GM19239 (cell line): ENCODE measurements at regions not wholly inside any gene's neighbourhood (a gene's known extent, or its start where the extent isn't known, plus 50 kb on each side); places are given as distances from the start of the nearest gene placed in this dataset.

Experiments
- DNase-seq: peaks from one replicate; pipeline ENCODE4 v3.0.0; 2011; ENCODE audit warnings: low spot score; ENCODE audit not compliant: insufficient read length
- FAIRE-seq: peaks from 2 replicates; lab custom pipeline; 2011; peaks lifted over from hg19 to GRCh38; lab: Jason Lieb, UNC

- DNase-seq: no peak
- FAIRE-seq: peak; percentile 99
These were observed 99.0 kb upstream of the RUNX3 start for GRCh38 chr1:25028907-25029599.

DNA sequence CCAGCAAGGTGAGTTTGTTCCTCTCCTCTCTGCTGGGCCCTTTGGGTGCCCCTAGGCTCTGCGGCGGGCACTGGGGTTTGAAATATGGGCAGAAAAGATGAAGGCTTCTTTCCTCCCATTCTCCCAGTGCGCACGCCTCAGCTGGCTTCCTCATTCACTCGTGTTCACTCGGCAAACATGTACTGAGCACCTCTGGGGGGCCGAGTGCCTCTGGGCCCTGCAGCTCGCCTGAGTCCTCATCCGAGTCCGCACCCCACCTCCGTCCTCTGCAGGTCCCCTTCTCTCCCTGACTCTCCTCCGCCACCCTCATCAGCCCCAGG lies 98.5 kb upstream of the RUNX3 start:
- FAIRE-seq (no peak), DNase-seq (no peak)

GRCh38 chr1:25027822-25028586 lies 97.9 kb upstream of the RUNX3 start:
- no peak for DNase-seq
- peak; percentile 48 for FAIRE-seq

DNA sequence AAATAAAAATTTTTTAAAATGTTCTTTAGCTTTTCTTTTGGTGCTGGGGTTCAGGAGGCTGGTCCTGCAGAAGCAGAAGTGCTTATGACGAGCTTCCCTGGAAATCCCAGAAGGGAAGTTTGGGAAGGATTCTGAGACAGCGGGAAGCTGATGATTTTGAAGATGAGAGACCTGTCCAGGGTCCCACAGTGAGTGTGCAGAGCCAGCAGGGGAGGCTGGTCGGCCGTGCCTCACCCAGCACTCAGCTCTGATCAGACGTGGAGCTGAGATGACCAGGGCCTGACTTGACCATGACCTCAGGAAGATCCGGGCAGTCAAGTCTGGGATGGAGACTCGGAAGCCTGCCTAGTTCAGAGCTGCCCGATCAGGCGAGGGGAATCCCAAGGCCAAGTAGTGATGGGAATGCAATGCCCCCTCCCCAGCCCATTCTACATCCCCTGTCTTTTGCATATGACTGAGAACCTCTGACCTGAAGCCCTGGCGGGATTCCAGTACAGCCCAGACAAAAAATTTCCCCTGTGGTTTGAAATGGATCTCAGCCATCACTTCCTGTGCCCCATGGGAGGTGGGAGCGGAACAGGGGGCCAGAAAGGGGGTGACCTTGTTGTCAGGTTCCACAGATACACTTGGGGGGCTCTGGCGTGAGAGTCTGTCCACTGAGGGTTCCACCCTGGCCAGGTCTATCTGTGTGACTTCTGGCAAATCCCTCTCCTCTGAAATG lies 96.8 kb upstream of the RUNX3 start:
- FAIRE-seq: no peak
- DNase-seq: no peak

GRCh38 chr1:25026304-25026703 lies 96.2 kb upstream of the RUNX3 start:
- FAIRE-seq: no peak
- DNase-seq: no peak

DNA sequence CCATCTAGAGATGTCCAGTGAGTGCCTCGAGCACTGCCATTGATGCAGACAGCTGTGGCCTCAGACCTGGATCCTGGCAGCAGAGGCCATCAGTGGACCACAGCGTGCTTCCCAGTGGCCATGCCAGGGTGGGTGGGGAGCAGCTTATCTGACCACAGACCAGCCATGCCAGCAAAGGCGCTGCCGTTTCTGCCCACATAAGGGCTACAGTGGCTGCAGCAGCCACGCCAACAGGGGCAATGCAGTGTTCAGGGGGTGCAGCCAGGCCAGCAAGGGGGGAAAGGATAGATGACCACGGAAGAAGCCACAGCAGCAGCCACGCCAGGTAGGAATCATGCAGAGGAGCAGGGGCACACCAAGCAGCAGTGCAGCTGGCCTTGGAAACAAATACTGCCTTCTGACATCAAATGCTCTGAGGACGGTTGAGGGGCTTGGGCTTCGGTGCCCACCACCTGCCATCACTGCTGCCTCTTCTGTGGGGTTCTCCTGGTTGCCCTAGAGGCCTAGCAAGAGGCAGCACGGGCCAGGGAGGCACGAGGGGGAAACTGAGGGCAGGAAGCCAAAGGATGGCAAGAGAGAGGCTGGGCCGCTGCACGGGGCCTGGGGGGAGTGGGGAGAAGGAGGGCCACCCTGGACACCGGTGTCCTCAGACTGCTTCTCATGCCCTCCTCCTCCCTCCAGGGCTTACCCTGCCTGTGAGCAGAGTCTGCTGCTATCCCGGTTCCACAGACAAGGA lies 94.7 kb upstream of the RUNX3 start:
- DNase-seq (no peak), FAIRE-seq (no peak)

DNA sequence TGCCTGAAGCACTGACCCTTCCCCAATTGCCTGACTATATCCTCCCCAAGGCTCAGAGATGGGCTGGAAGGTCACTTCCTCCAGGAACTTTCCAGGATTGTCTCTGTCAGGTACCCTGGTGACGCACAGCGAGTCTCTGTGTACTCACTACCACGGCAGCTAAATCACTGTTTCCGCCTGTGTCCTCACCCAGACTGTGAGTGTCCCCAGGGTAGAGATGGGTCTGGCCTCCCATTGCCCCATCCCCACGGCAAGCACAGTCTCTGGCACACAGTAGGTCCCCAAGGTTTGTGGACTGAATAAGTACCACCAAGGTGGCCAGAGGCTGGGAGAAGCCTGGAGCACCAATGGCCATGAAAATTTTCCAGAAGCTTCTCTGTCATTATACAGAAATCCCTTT lies 93.8 kb upstream of the RUNX3 start:
- FAIRE-seq (peak; percentile 59), DNase-seq (no peak)

DNA sequence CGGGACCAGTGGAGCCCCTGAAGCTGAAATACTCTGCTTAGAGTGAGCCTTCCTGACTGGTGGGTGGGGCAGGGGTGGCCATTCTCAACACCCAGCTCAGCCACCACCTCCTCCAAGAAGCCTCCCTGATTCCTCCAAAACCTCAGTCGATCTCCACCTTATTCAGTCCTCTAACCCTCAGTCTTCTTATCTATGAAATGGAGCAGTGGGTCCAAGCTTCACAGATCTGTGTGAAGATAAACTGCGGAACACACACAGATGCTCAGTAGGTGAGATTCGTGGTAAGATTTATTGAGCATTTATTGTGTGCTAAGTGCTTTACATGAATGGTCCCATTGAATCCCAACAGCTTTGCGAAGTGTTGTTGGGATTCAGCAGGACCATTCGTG lies 93.1 kb upstream of the RUNX3 start:
- FAIRE-seq (no peak), DNase-seq (no peak)

- FAIRE-seq: peak; percentile 100
These were observed 92.5 kb upstream of the RUNX3 start for GRCh38 chr1:25022361-25023189.

GRCh38 chr1:25021591-25022215 lies 91.6 kb upstream of the RUNX3 start:
- DNase-seq (no peak), FAIRE-seq (peak; percentile 62)

More at GRCh38 chr1:25022361-25023189, 92.5 kb upstream of the RUNX3 start:
- peak; percentile 62 for DNase-seq

DNA sequence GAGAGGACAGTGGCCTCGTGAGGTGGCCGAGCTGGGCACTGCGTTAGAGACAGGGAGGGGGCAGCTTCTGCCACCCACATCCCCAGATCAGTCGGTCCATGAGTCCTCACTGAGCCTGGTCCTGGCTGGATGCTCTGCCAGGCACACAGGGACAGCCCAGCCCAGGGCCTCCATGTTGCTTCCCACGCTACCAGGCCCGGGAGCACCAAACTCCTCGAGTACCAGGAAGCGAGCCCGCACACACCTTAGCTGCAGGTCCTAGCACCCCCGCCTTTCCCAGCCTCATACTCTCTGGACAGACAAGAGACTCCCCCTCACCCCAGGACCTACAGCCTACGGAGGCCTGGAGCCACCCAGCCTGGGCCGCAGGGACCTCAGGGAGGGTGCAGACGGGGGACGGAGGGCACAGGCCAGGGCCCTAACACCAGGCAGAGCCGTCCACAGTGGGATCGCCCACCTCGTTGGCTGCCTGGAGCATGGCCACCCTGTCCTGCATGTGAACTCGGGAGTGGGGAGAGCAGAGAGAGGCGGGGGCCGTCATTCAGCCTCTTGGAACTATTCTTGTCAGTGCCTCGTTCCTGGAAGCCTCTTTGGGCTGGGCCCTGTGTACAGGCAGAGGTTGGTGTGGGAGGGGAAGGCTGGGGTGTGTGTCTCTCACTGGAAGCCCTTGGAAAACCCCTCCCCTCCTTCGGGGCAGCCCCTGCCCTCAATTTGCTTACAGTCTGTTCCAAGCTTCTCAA lies 90.9 kb upstream of the RUNX3 start:
- FAIRE-seq: peak; percentile 76

GRCh38 chr1:25020173-25020845 lies 90.2 kb upstream of the RUNX3 start:
- DNase-seq: no peak
- peak; percentile 40 for FAIRE-seq

More for the DNA sequence above, 90.9 kb upstream of the RUNX3 start:
- no peak for DNase-seq

DNA sequence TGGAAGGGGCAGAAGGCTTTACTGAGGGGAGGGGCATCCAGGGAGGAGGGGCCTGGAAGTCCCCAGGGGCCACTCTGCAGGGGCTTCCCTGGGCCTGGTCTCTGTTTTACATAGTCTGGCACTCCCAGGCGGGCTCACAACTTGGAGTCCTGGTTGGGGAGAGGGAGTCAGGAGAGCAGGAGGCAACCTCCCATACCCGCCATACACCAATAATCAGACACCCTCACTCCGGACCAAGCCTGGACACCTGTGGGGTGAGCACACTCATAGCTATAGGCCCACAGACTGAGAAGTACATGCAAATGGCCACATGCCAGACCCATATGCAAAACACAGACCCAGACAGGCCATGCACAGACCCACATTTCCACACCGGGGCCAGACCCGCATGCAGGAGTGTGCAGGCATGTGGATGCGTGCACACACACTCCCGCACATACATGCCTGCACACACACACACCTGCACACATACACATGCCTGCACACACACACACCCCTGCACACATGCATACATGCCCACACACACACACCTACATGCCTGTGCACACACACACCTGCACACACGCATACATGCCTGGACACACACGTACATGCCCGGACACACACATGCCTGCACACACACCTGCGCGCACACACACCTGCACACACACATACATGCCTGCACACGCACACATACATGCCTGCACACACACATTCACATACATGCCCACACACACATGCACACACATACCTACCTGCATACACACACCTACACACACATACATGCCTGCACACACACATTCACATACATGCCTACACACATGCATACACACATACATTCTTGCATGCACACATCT lies 89.5 kb upstream of the RUNX3 start:
- FAIRE-seq (peak; percentile 96), DNase-seq (peak; percentile 66)

GRCh38 chr1:25018943-25019336 lies 88.9 kb upstream of the RUNX3 start:
- no peak for FAIRE-seq

DNA sequence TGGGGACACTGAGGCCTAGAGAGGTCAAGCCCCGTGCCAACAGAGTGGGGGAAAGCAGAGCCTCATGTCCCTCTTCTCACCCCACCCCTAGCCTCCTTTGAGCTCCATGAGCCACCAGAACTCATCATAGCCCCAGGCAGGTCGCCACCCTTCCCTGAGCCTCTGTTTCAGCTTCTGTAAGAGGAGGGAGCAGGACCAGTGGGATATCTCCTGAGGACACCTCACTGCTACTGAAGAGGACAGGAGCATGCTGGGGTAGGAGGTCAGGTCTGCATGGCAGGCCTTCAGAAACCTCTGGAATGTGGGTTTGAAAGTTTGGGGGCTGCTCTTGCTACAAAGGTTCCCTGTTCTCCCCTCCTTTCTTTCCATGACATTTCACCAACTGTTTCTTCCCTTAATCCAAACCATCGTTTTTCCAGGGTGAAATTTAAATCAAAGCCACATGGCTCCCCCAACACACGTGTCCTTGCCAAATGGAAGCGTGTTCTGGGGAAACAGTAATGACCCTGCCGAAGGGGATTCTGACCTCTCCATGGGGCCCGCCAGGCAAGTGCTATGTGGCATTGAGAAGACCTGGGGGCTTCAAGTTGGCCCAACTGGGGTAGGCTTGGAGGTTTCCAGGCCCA lies 88.1 kb upstream of the RUNX3 start:
- DNase-seq (no peak), FAIRE-seq (peak; percentile 4)

More at GRCh38 chr1:25018943-25019336, 88.9 kb upstream of the RUNX3 start:
- DNase-seq: no peak

GRCh38 chr1:25017436-25018109 lies 87.5 kb upstream of the RUNX3 start:
- DNase-seq (no peak), FAIRE-seq (no peak)
